Activated CD4-positive, alpha-beta T cell treated with anti-CD3 and anti-CD28 coated beads for 48 hours (primary cell): ENCODE measurements at regions not wholly inside any gene's neighbourhood (a gene's known extent, or its start where the extent isn't known, plus 50 kb on each side); places are given as distances from the start of the nearest gene placed in this dataset.
"Not testable (repeated sequence)": the region's sequence is repeated elsewhere in the genome, so short reads cannot be mapped to it uniquely, and the experiment has no call there.

Source experiments
- DNase-seq: peaks from one replicate; pipeline ENCODE4 v3.0.0-alpha.2; 2020

- no peak for DNase-seq
Observed at GRCh38 chr10:89952751-89953150, 251.4 kb downstream of the KIF20B start.

GRCh38 chr10:89954061-89954460 lies 252.7 kb downstream of the KIF20B start:
- DNase-seq, result no peak

DNA sequence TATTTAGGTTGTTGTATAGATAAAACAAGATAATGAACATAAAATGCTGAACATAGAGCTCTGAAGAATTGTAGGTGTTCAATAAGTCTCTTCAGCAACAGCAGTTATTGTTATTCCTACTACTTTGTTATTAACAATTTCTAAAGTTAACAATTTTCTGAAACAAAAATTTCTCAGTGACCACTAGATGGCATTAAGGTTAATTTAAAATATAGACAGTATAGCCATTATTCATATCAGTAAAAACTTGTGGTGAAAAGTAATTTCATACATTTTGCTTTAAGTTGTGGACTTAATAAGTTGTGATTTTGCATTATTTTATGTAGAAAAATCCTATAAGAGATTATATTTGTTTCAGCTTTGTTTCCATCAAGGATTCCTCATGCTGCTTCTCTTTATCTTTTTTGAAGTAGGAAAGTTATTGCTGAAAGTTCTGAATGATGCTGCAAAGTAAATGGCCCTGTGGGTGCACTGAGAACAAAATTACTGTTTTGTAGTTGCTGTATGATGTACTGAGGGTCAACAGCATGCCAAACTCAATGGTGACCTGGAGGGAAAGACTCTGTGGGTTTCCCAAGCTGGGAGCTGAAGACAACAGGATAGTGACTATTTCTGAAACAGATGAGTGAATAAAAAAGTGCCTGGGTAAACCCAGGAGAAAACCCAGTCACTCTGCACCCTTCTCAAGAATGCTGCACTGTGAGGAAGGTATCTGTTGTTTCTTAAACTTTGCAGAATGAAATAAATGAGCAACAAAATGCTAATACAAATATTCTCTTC lies 253.6 kb downstream of the KIF20B start:
- DNase-seq, result no peak

- no peak for DNase-seq
Observed at GRCh38 chr10:89959433-89960110, 258.2 kb downstream of the KIF20B start.

- DNase-seq, result no peak
Observed at GRCh38 chr10:89963451-89964102, 262.2 kb downstream of the KIF20B start.

DNA sequence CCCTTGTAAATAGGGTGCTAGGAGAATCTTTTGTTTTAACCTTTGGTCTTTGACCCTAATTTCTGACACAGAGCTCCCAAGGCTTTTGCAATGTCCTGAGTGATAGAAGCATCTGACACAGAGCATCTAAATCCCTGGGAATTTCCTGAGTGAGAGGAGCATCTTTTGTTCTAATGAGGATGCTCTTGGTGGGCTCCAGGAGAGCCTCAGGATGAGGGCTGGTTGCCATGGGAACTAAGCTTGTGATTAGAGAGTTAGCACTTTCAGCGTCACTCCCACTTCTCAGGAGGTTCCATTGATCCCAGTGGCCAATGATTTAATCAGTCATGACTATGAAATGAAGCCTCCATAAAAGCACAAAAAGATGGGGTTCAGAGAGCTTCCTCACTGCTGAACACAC lies 264.8 kb downstream of the KIF20B start:
- no peak for DNase-seq

GRCh38 chr10:89973326-89973725 lies 271.9 kb downstream of the KIF20B start:
- no peak for DNase-seq

DNA sequence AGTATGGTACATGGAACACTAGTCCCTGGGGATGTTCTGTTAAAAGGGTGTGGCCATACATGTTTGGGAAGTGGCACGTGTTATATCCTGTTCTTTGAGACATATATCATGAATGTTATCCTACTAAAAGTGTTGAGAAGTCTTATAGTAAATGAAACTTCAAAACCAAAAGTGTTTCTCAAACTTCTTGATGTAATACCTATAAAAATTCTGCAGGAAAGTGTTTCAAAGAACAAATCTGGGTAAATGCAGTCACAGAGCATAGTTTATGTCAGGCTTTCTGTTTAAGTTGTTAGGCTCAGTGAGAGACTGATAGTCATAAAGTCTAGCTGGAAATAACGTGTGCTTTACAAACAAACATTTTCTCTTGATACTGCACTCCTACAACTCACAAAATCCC lies 273.7 kb downstream of the KIF20B start:
- no peak for DNase-seq

GRCh38 chr10:89975771-89976170 lies 274.4 kb downstream of the KIF20B start:
- no peak for DNase-seq

DNA sequence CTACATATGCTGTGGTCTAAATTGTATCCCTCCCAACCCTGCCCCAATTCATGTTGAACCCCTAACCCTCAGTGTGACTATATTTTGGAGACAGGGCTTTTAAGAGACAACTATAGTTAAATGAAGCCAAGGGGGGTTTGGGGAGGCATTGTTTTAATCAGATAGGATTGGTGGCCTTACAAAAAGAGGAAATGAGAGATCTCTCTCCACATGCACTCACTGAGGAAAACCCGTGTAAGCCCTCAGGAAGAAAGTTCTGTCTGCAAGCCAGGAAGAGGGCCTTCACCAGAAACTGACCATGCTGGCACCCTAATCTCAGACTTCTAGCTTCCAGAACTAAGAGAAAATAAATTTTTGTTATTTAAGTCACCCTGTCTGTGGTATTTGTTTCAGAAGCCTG lies 276.7 kb downstream of the KIF20B start:
- no peak for DNase-seq

- DNase-seq, result no peak
Observed at GRCh38 chr10:89979726-89980125, 278.3 kb downstream of the KIF20B start.

- DNase-seq, result no peak
Observed at GRCh38 chr10:89980166-89980565, 278.8 kb downstream of the KIF20B start.

GRCh38 chr10:89981891-89982290 lies 280.5 kb downstream of the KIF20B start:
- DNase-seq, result no peak

DNA sequence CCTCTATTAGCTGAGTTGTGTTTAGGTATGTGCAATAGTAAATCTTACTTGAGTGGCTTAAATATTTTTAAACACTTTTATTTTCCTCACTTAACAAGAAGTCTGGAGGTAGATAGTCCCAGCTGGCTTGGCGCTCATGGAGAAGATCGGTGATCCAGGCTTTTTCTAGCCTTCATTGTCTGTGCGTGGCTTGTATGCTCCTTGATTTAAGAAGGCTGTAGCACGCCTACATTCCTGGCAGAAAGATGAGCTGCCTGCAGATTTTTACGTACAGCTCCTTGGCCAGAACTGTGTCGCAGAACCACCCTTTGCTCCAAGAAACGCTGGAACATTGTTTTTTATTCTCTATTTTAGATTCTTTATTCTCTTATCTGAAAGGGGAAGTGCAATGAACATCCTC lies 284.1 kb downstream of the KIF20B start:
- no peak for DNase-seq

DNA sequence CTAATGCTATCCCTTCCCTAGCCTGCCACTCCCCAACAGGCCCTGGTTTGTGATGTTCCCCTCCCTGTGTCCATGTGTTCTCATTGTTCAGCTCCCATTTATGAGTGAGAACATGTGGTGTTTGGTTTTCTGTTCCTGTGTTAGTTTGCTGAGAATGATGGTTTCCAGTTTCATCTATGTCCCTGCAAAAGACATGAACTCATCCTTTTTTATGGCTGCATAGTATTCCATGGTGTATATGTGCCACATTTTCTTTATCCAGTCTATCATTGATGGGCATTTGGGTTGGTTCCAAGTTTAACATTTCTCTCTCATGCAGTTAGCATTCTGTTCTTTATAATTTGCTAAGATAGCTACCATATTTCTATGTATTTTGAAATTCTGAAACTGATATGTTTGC lies 287.0 kb downstream of the KIF20B start:
- not testable (repeated sequence) for DNase-seq

- no peak for DNase-seq
Observed at GRCh38 chr10:89992575-89992974, 291.2 kb downstream of the KIF20B start.

DNA sequence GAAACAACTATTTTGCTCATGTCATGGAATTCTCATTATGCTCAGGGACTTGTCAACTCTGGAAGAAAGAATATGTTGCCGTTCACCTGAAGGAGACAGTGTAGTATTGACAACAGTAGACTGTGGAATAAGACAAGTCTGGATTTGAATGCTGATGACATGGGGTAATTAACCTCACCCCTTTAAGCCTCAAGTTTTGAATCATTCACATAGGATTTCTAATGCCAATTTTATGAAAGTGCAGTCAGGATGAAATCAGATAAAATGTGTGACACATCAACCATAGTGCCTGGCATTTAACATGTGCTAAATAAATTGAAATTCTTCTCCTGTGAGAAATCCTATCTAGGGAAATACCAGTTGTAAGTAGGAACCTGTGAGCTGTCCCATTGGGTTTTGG lies 305.8 kb downstream of the KIF20B start:
- no peak for DNase-seq

DNA sequence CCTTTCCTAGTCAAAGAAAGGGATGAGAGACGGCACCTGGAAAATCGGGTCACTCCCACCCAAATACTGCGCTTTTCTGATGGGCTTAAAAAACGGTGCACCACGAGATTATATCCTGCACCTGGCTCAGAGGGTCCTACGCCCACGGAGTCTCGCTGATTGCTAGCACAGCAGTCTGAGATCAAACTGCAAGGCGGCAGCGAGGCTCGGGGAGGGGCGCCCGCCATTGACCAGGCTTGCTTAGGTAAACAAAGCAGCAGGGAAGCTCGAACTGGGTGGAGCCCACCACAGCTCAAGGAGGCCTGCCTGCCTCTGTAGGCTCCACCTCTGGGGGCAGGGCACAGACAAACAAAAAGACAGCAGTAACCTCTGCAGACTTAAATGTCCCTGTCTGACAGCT lies 309.9 kb downstream of the KIF20B start:
- not testable (repeated sequence) for DNase-seq

- DNase-seq, result no peak
Observed at GRCh38 chr10:90018819-90019218, 317.4 kb downstream of the KIF20B start.

- no peak for DNase-seq
Observed at GRCh38 chr10:90020506-90020905, 319.1 kb downstream of the KIF20B start.

GRCh38 chr10:90023950-90024349 lies 322.6 kb downstream of the KIF20B start:
- no peak for DNase-seq

- DNase-seq, result no peak
Observed at GRCh38 chr10:90028312-90028711, 326.9 kb downstream of the KIF20B start.

GRCh38 chr10:90031776-90032175 lies 330.4 kb downstream of the KIF20B start:
- DNase-seq, result no peak

DNA sequence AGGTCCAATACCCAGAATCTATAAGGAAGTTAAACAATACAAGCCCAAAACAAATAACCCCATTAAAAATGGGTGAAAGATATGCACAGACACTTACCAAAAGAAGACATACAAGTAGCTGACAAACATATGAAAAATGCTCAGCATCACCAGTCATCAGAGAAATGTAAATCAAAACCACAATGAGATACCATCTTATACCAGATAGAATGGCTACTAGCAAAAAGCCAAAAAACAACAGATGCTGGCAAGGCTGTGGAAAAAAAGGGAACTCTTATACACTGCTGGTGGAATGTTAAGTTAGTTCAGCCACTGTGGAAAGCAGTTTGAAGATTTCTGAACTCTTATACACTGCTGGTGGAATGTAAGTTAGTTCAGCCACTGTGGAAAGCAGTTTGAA lies 331.1 kb downstream of the KIF20B start:
- no peak for DNase-seq
